Duodenal mucosa (tissue), 2 donors: ENCODE measurements at regions not wholly inside any gene's neighbourhood (a gene's known extent, or its start where the extent isn't known, plus 50 kb on each side); places are given as distances from the start of the nearest gene placed in this dataset.

Experiments used
- H3K27ac ChIP-seq: one replicate; pipeline ENCODE4 v1.7.0; 2013; ENCODE audit warnings: low read depth, low read length
- H3K27me3 ChIP-seq, 2 donors: one replicate each; pipeline ENCODE4 v1.7.0; 2013; ENCODE audit warnings: low read length in 2 of 2, control low read depth in 1 of 2; ENCODE audit not compliant: insufficient read depth in 2 of 2, control insufficient read depth in 1 of 2
- H3K36me3 ChIP-seq, 2 donors: one replicate each; pipeline ENCODE4 v1.7.0; 2013; ENCODE audit warnings: low read length in 2 of 2, control low read depth in 1 of 2; ENCODE audit not compliant: insufficient read depth in 2 of 2, control insufficient read depth in 1 of 2
- H3K4me1 ChIP-seq, 2 donors: one replicate each; pipeline ENCODE4 v1.7.0; 2013; ENCODE audit warnings: low read length in 2 of 2, control low read depth in 1 of 2; ENCODE audit not compliant: insufficient read depth in 2 of 2, control insufficient read depth in 1 of 2
- H3K4me3 ChIP-seq, 2 donors: one replicate each; pipeline ENCODE4 v1.7.0; 2013; ENCODE audit warnings: low read length in 2 of 2, low read depth in 1 of 2
- H3K9ac ChIP-seq, 2 donors: one replicate each; pipeline ENCODE4 v1.7.0; 2013; ENCODE audit warnings: low read length in 2 of 2, low read depth in 1 of 2
- H3K9me3 ChIP-seq, 2 donors: one replicate each; pipeline ENCODE4 v1.7.0; 2013; ENCODE audit warnings: low read length in 2 of 2, control low read depth in 1 of 2; ENCODE audit not compliant: control insufficient read depth in 1 of 2

DNA sequence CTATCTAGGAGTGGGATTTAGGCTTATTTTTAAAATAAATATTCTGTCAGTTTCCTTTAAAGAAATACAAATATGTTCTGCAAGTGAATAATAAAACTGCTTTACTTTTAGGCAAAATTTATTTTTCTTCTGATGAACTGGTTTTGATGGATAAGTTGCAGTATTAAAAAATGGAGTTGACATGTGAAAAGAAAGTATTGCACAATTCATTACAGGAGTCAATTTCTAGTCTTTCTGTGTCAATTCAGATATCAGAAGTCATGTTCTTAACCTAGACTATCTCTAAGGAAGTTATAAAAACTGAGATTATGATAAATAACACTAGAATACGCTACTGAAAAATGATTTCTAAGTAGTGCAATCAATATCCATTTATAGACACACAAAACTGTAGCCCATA, 270.2 kb upstream of the TMPRSS15 start:
- Histone ChIP-seq H3K9ac (no peak overlapping the region), H3K4me3 (no peak overlapping the region), H3K9me3 (peaks cover 0 to 5% of the 10 kb centered on the region in 2 donors), H3K27ac (no peak overlapping the region), H3K36me3 (no peaks in the 10 kb centered on the region), H3K4me1 (no peaks in the 10 kb centered on the region), H3K27me3 (no peaks in the 10 kb centered on the region)

DNA sequence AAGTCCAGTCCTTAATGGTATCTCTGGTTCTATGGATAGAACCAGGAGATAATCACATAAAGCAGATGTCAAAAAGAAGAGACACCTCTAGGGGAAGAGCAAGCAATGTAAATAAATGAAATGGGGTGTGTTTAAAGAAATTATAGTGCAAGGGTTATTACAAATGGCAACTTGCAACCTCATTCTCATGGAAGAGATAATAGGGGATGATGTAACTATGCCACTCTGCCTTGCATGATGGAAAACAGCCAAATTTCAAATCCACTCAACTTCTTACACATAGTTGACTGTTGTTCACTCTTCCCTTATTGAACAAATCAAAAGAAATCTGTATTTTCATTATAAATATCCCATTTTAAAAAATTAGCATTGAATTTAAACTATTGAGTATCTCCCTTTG, 274.0 kb upstream of the TMPRSS15 start:
- Histone ChIP-seq H3K4me3 (no peak overlapping the region), H3K27ac (no peak overlapping the region), H3K9ac (no peak overlapping the region), H3K4me1 (no peaks in the 10 kb centered on the region), H3K9me3 (no peaks in the 10 kb centered on the region), H3K36me3 (no peaks in the 10 kb centered on the region), H3K27me3 (no peaks in the 10 kb centered on the region)

DNA sequence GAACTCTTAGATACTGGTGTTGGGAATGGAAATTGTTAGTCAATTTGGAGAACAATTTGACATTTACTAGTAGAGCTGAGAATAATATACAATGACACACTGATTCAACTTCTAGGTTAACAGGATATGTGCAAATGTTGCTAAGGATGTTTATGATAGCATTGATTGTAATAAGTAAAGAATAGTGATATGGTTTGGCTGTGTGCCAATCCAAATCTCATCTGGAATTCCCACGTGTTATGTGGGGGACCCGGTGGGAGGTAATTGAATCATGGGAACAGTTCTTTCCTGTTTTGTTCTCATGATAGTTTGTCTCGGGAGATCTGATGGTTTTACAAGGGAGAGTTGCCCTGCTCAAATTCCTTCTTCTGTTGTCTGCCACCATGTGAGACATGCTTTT, 302.4 kb upstream of the TMPRSS15 start:
- Histone ChIP-seq H3K9me3 (no peaks in the 10 kb centered on the region), H3K27me3 (no peaks in the 10 kb centered on the region), H3K9ac (no peak overlapping the region), H3K4me1 (no peaks in the 10 kb centered on the region), H3K27ac (no peak overlapping the region), H3K36me3 (no peaks in the 10 kb centered on the region), H3K4me3 (no peak overlapping the region)

DNA sequence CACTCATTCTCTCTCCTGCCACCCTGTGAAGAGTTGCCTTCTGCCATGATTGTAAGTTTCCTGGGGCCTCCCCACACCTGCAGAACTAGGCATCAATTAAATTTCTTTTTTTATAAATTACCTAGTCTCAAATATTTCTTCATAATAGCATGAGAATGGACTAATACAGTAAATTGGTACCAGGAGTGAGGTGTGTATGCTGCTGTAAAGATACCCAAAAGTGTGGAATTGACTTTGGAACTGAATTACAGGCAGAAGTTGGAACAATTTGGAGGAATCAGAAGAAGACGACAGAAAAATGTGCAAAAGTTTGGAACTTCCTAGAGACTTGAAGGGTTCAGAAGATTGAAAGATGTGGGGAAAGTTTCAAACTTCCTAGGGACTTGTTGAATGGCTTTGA, 308.1 kb upstream of the TMPRSS15 start:
- Histone ChIP-seq H3K36me3 (no peaks in the 10 kb centered on the region), H3K4me1 (peaks cover 0 to 2% of the 10 kb centered on the region in 2 donors), H3K9ac (no peak overlapping the region), H3K27ac (no peak overlapping the region), H3K9me3 (no peaks in the 10 kb centered on the region), H3K4me3 (no peak overlapping the region), H3K27me3 (no peaks in the 10 kb centered on the region)

DNA sequence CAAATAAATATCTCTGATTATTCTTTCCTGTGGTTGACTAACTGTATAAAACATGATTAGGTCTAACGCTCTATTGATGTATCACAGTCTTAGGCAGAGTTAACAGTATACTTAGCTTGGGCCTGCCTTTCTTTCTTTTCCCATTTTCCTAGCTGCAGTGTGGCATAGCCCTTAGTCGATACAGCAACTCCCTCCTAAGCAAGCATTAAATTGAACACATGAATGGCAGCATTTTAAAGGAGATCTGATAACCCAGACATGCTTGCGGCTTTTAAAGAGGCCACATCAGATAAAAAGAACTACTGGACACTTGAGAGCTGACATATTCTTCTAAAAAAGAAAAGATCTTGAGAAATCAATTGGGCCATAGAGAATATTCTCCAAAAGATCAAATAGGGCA, 312.0 kb upstream of the TMPRSS15 start:
- Histone ChIP-seq H3K27me3 (no peaks in the 10 kb centered on the region), H3K9ac (no peak overlapping the region), H3K27ac (no peak overlapping the region), H3K9me3 (no peaks in the 10 kb centered on the region), H3K36me3 (no peaks in the 10 kb centered on the region), H3K4me3 (no peak overlapping the region), H3K4me1 (peaks cover 0 to 3% of the 10 kb centered on the region in 2 donors)

DNA sequence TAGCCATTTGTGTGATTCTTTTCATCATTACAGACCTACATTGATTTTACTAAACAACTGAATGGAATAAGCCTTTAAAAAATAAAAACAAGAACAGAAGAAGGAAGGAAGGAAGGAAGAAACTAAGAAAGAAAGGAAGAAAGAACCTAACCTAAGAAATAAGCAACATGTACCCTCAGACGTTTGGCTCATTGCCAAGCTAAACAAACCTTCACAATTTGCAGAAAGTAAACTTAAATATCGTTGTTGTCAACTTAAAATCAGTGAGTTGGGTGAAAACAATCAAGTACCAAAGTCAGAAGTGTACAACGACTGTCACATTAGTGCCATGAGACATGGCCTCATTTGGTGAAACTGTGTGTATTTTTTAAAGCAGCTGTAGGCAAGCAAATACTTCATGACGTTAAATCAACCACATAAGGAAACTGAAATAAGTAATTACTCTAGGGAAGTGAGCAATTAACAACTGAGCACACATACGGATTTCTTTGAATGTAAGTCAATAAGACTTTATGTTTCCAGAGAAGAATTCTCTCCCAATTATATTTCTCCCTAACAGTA, 313.1 kb upstream of the TMPRSS15 start:
- Histone ChIP-seq H3K27me3 (no peaks in the 10 kb centered on the region), H3K36me3 (no peaks in the 10 kb centered on the region), H3K4me1 (peaks cover 0 to 3% of the 10 kb centered on the region in 2 donors), H3K9ac (no peak overlapping the region), H3K27ac (no peak overlapping the region), H3K9me3 (no peaks in the 10 kb centered on the region), H3K4me3 (no peak overlapping the region)

DNA sequence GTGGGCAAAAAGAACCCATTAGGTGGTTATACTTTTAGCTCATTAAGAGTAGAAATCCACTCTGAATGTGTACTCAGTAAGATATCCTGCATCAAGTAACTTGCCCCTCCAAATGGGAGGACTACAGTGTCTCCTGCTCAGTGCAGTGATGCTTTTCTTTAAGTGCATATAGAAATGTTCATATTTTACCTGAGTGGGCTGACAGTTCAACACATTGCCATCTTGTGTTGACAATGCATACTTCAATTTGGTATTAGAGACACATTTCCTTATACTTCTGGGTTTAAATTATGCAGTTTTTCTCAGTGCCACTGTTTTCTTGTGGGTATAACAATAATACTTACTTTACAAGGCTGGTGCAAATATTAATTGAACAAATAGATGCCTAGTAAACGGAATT, 318.6 kb upstream of the TMPRSS15 start:
- Histone ChIP-seq H3K4me3 (no peak overlapping the region), H3K9me3 (no peaks in the 10 kb centered on the region), H3K27ac (no peak overlapping the region), H3K36me3 (no peaks in the 10 kb centered on the region), H3K4me1 (no peaks in the 10 kb centered on the region), H3K9ac (no peak overlapping the region), H3K27me3 (no peaks in the 10 kb centered on the region)

DNA sequence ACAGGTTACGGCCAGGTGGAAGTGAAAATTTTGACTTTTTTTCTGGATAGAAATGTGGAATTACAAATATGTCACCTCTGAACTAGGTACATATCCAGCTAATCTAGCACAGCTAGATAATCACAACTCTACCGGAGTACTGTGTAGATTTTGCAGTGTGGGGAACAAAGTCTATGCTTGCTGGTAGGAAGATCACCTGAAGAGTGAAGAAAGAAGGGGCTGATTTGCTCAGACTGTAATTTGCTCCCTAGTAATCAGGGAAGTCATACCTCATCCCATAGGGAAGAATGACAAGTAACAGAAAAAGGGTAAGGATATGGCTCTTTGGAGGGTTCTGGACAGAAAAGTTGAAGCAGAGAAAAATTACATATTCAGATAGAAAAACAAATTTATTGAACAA, 319.6 kb upstream of the TMPRSS15 start:
- Histone ChIP-seq H3K27me3 (no peaks in the 10 kb centered on the region), H3K9ac (no peak overlapping the region), H3K27ac (no peak overlapping the region), H3K4me3 (no peak overlapping the region), H3K9me3 (no peaks in the 10 kb centered on the region), H3K36me3 (no peaks in the 10 kb centered on the region), H3K4me1 (no peaks in the 10 kb centered on the region)

DNA sequence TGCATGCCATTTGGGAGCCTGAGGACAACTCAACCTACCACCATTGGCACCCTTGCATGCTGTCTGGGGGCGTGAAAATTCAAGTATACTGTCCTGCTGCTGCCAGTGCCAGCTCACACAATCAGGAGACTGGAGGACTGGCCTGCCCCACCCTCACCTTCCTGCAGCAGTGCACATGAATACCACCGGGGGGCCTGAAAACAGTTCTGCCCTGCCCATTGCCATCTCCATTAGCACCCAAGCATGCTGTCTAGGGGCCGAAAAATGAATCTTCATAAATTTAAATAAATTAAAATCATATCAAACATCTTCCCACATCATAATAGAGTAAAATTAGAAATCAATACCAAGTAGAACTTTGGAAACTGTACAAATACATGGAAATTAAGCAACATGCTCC, 322.1 kb upstream of the TMPRSS15 start:
- Histone ChIP-seq H3K27me3 (no peaks in the 10 kb centered on the region), H3K9ac (no peak overlapping the region), H3K27ac (no peak overlapping the region), H3K36me3 (no peaks in the 10 kb centered on the region), H3K9me3 (no peaks in the 10 kb centered on the region), H3K4me3 (no peak overlapping the region), H3K4me1 (no peaks in the 10 kb centered on the region)

DNA sequence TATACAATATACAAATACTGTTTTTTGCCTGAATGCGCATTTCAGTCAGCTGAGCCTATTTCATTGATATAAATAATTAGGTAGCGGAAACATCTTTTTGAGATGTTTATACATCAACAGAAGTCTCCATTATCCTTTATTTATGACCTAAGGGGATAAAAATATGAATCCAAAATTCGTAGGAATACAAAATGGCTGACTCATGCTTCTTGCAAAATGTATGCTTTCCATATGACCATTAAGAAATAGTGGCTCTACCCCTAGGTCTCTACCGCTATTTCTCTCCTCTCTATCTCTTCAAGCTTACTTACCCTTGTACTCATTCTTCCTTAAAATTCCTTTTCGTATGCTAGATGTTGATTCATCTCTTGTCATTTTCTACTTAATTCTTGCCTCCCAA, 338.4 kb upstream of the TMPRSS15 start:
- H3K4me3 ChIP-seq, result no peak overlapping the region
- no peak overlapping the region for H3K9ac ChIP-seq
- no peaks in the 10 kb centered on the region for H3K36me3 ChIP-seq
- H3K9me3 ChIP-seq, result no peaks in the 10 kb centered on the region
- H3K27me3 ChIP-seq, result no peaks in the 10 kb centered on the region
- H3K27ac ChIP-seq, result no peak overlapping the region
- H3K4me1 ChIP-seq, result no peaks in the 10 kb centered on the region

DNA sequence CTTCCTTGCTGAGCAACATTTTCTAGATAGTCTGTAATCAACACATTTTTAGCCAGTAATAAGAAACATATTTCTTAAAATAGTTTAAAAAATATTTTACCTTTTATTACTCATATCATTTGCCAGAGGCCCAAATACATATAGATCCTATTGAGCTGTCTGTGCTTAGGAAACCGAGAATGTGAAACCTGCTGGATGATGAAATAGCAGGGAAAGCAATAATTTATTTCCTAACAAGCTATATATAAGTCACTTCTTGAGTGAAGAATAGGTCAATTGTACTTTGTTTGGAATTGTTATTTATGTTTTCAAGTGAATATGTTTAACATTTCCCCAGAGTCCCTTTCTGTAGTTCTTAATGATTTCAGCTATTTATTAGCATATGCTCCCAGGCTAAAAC, 339.9 kb upstream of the TMPRSS15 start:
- no peaks in the 10 kb centered on the region for H3K4me1 ChIP-seq
- no peak overlapping the region for H3K4me3 ChIP-seq
- H3K36me3 ChIP-seq, result no peaks in the 10 kb centered on the region
- no peaks in the 10 kb centered on the region for H3K27me3 ChIP-seq
- H3K9me3 ChIP-seq, result no peaks in the 10 kb centered on the region
- H3K27ac ChIP-seq, result no peak overlapping the region
- no peak overlapping the region for H3K9ac ChIP-seq
